GM21619 (cell line): ENCODE measurements at regions not wholly inside any gene's neighbourhood (a gene's known extent, or its start where the extent isn't known, plus 50 kb on each side); places are given as distances from the start of the nearest gene placed in this dataset.
A peak's percentile ranks its signal among the peaks of the same experiment; 100 is the strongest.
"Not testable (repeated sequence)": the region's sequence is repeated elsewhere in the genome, so short reads cannot be mapped to it uniquely, and the experiment has no call there.

Experiments
- ATAC-seq: cut with Tn5 transposase; IDR thresholded peaks from one replicate; pipeline ENCODE4 v1.9.1; 2021; ENCODE audit not compliant: unreplicated experiment

- ATAC-seq, result no peak
These were observed 143.0 kb downstream of the TTLL2 start for GRCh38 chr6:167467793-167468431.

- ATAC-seq, result no peak
These were observed 144.2 kb downstream of the TTLL2 start for GRCh38 chr6:167469101-167469500.

GRCh38 chr6:167469672-167470071 lies 144.8 kb downstream of the TTLL2 start:
- ATAC-seq, result no peak

GRCh38 chr6:167470101-167470835 lies 145.4 kb downstream of the TTLL2 start:
- no peak for ATAC-seq

GRCh38 chr6:167470836-167471547 lies 146.1 kb downstream of the TTLL2 start:
- ATAC-seq, result no peak

- no peak for ATAC-seq
These were observed 146.7 kb downstream of the TTLL2 start for GRCh38 chr6:167471548-167471930.

GRCh38 chr6:167472148-167472547 lies 147.3 kb downstream of the TTLL2 start:
- ATAC-seq, result no peak

GRCh38 chr6:167472880-167473279 lies 148.0 kb downstream of the TTLL2 start:
- ATAC-seq, result no peak

GRCh38 chr6:167474171-167474570 lies 149.3 kb downstream of the TTLL2 start:
- ATAC-seq, result no peak

GRCh38 chr6:167474725-167475124 lies 149.8 kb downstream of the TTLL2 start:
- ATAC-seq, result no peak

- no peak for ATAC-seq
These were observed 151.1 kb downstream of the TTLL2 start for GRCh38 chr6:167475947-167476346.

- ATAC-seq, result no peak
These were observed 152.1 kb downstream of the TTLL2 start for GRCh38 chr6:167476844-167477595.

- no peak for ATAC-seq
These were observed 152.8 kb downstream of the TTLL2 start for GRCh38 chr6:167477688-167478087.

- ATAC-seq, result no peak
These were observed 154.4 kb downstream of the TTLL2 start for GRCh38 chr6:167479301-167479700.

GRCh38 chr6:167479901-167480648 lies 155.2 kb downstream of the TTLL2 start:
- ATAC-seq, result peak; percentile 53

- no peak for ATAC-seq
These were observed 156.5 kb downstream of the TTLL2 start for GRCh38 chr6:167481307-167481926.

- ATAC-seq, result not testable (repeated sequence)
These were observed 157.9 kb downstream of the TTLL2 start for GRCh38 chr6:167482801-167483200.

- ATAC-seq, result no peak
These were observed 160.5 kb downstream of the TTLL2 start for GRCh38 chr6:167485186-167485978.
